Endothelial cell of umbilical vein (primary cell): ENCODE measurements at regions not wholly inside any gene's neighbourhood (a gene's known extent, or its start where the extent isn't known, plus 50 kb on each side); places are given as distances from the start of the nearest gene placed in this dataset.

ENCODE experiments used
- BruUV-seq: library from RNA; stranded (reverse); fragments of 400-500 nt; replicated peaks from 2 replicates; lab custom pipeline; 2021; lab: Mats Ljungman, UMichigan
- CTCF ChIA-PET: fragments of 300-600, 350-600 bp; sonication (Branson Sonifier 250); formaldehyde crosslinking; loops from one replicate; lab custom pipeline; 2021; ENCODE audit warnings: antibody characterized with exemption, inconsistent platforms; lab: Charles Lee
- POLR2A ChIA-PET: fragments of 300-600, 350-600 bp; sonication (Branson Sonifier 250); formaldehyde crosslinking; loops from one replicate; lab custom pipeline; 2021; ENCODE audit warnings: antibody characterized with exemption, inconsistent platforms; lab: Charles Lee
- DNase-seq: peaks from one replicate; pipeline ENCODE4 v3.0.0-alpha.2; 2011; ENCODE audit warnings: low read depth, low spot score
- FAIRE-seq: peaks from 2 replicates; lab custom pipeline; 2011; peaks lifted over from hg19 to GRCh38; lab: Jason Lieb, UNC
- H2AFZ ChIP-seq: 2 replicates; pipeline ENCODE4 v1.6.0; 2012; ENCODE audit warnings: low read depth, low read length, control low read depth, inconsistent platforms
- H3K27ac ChIP-seq: 2 replicates; pipeline ENCODE4 v1.5.1; 2011; ENCODE audit warnings: low read depth, mild to moderate bottlenecking, control low read depth, low read length, moderate library complexity; ENCODE audit not compliant: insufficient read depth
- H3K27me3 ChIP-seq, 2 experiments: 2 replicates each; pipeline versions ENCODE4 v1.6.0 to v1.6.1; 2011; ENCODE audit warnings: low read length in 2 of 2, mixed read lengths in 1 of 2; ENCODE audit not compliant: control insufficient read depth in 2 of 2, insufficient read depth in 2 of 2
- H3K36me3 ChIP-seq, 2 experiments: 2 replicates in 1 of 2; 3 replicates in 1 of 2; pipeline ENCODE4 v1.5.1; 2011; ENCODE audit warnings: low read length in 2 of 2, mild to moderate bottlenecking in 1 of 2, moderate library complexity in 1 of 2; ENCODE audit not compliant: control insufficient read depth in 2 of 2, insufficient read depth in 2 of 2; ENCODE audit errors: extremely low read depth in 1 of 2
- H3K4me1 ChIP-seq: 3 replicates; pipeline ENCODE4 v1.5.1; 2011; ENCODE audit warnings: mild to moderate bottlenecking, low read length; ENCODE audit not compliant: control insufficient read depth, insufficient read depth; ENCODE audit errors: extremely low read depth
- H3K4me2 ChIP-seq: 2 replicates; pipeline ENCODE4 v1.6.1; 2011; ENCODE audit warnings: low read length, control low read depth, mixed read lengths; ENCODE audit not compliant: insufficient read depth
- H3K4me3 ChIP-seq, 3 experiments: fragments of 200-600 bp in 1 of 3; sonication (generic), shearing (Covaris generic) in 1 of 3; replicated peaks in 1 of 3; 2 replicates each; pipeline ENCODE4 v1.5.1; 2011 to 2016; ENCODE audit warnings: control low read depth in 3 of 3, low read length in 3 of 3, mild to moderate bottlenecking in 2 of 3, inconsistent platforms in 1 of 3, low read depth in 1 of 3, moderate library complexity in 1 of 3; ENCODE audit not compliant: insufficient read depth in 1 of 3
- H3K79me2 ChIP-seq: 2 replicates; pipeline ENCODE4 v1.6.0; 2012; ENCODE audit warnings: low read length, inconsistent platforms; ENCODE audit not compliant: control insufficient read depth, insufficient read depth
- H3K9ac ChIP-seq: replicated peaks from 2 replicates; pipeline ENCODE3; 2011; ENCODE audit warnings: low read length, control low read depth; ENCODE audit not compliant: insufficient read depth; ENCODE audit errors: extremely low read depth
- H3K9me1 ChIP-seq: replicated peaks from 3 replicates; pipeline ENCODE4 v1.6.0; 2011; ENCODE audit warnings: mild to moderate bottlenecking, low read length; ENCODE audit not compliant: control insufficient read depth, insufficient read depth; ENCODE audit errors: extremely low read depth
- H3K9me3 ChIP-seq: replicated peaks from 2 replicates; pipeline ENCODE4 v1.5.1; 2012; ENCODE audit warnings: low read length, inconsistent platforms; ENCODE audit not compliant: control insufficient read depth, insufficient read depth
- H4K20me1 ChIP-seq: replicated peaks from 2 replicates; pipeline ENCODE3; 2011; ENCODE audit warnings: mild to moderate bottlenecking, low read length; ENCODE audit not compliant: control insufficient read depth, insufficient read depth; ENCODE audit errors: extremely low read depth
- EZH2 ChIP-seq: IDR thresholded peaks from 2 replicates; pipeline ENCODE4 v1.6.1; 2012; ENCODE audit warnings: borderline replicate concordance, low read depth, mild to moderate bottlenecking, moderate library complexity, low read length, inconsistent platforms; ENCODE audit not compliant: severe bottlenecking
- FOS ChIP-seq: IDR thresholded peaks from 2 replicates; pipeline ENCODE4 v1.6.1; 2011; ENCODE audit warnings: mild to moderate bottlenecking, low read length, moderate library complexity, borderline replicate concordance; ENCODE audit not compliant: insufficient read depth
- JUN ChIP-seq: IDR thresholded peaks from 2 replicates; pipeline ENCODE4 v1.6.1; 2011; ENCODE audit warnings: borderline replicate concordance, low read depth; ENCODE audit not compliant: insufficient read length, insufficient read depth
- MYC ChIP-seq: IDR thresholded peaks from one replicate; pipeline ENCODE4 v1.6.1; 2011; ENCODE audit warnings: mild to moderate bottlenecking, low read depth, low read length
- POLR2AphosphoS5 ChIP-seq: IDR thresholded peaks from 2 replicates; pipeline ENCODE4 v1.6.1; 2012; ENCODE audit warnings: low read depth, mild to moderate bottlenecking, control low read depth, low read length, moderate library complexity; ENCODE audit not compliant: insufficient read depth
- dilution Hi-C: fragments of 300-500 bp; cut with MboI; formaldehyde crosslinking; loops from one replicate; pipeline ENCODE4 v1.15.0; 2019; ENCODE audit warnings: low sequenced_read_pairs; ENCODE audit not compliant: extremely low pct_ligation_motif_present
- intact Hi-C: fragments of 100-400 bp; cut with micrococcal nuclease; formaldehyde crosslinking; loops from one replicate; pipeline ENCODE4 v1.10.0; 2022
- TF ChIP-seq, protein P1 (sequence below): IDR thresholded peaks from 2 replicates; pipeline ENCODE4 v1.6.1; 2011; ENCODE audit not compliant: insufficient read depth, insufficient read length
- TF ChIP-seq, protein P2 (sequence below), 2 donors: IDR thresholded peaks; 1 replicate in 1 of 2; 2 replicates in 1 of 2; pipeline ENCODE4 v1.5.1; 2011; ENCODE audit warnings: low read length in 2 of 2, mild to moderate bottlenecking in 2 of 2, moderate library complexity in 2 of 2, control low read depth in 1 of 2, inconsistent platforms in 1 of 2, low read depth in 1 of 2; ENCODE audit not compliant: insufficient read depth in 1 of 2; ENCODE audit errors: extremely low read depth in 1 of 2

- intact Hi-C loops (no loop called here), dilution Hi-C loops (no loop called here)
- no peaks in the 10 kb centered on the region for H3K36me3 ChIP-seq
- H3K27me3 ChIP-seq, result no peaks in the 10 kb centered on the region
- H3K4me2 ChIP-seq, result no peak overlapping the region
- no peak for DNase-seq
- no TSS peak for BruUV-seq
- no peaks in the 10 kb centered on the region for H3K4me1 ChIP-seq
- CTCF ChIA-PET, result no interaction called here
- no peak overlapping the region for H3K4me3 ChIP-seq
- no peaks in the 10 kb centered on the region for H3K9me1 ChIP-seq
- no peaks in the 10 kb centered on the region for H3K79me2 ChIP-seq
- POLR2A ChIA-PET, result no interaction called here
- H2AFZ ChIP-seq, result no peak overlapping the region
- no peak overlapping the region for H3K27ac ChIP-seq
- FAIRE-seq, result no peak
- TF ChIP-seq, protein P1, sequence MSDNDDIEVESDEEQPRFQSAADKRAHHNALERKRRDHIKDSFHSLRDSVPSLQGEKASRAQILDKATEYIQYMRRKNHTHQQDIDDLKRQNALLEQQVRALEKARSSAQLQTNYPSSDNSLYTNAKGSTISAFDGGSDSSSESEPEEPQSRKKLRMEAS, result no peak
- TF ChIP-seq EZH2, result no peak
- TF ChIP-seq MYC, result no peak
- no peak for TF ChIP-seq POLR2AphosphoS5
- TF ChIP-seq, protein P2, sequence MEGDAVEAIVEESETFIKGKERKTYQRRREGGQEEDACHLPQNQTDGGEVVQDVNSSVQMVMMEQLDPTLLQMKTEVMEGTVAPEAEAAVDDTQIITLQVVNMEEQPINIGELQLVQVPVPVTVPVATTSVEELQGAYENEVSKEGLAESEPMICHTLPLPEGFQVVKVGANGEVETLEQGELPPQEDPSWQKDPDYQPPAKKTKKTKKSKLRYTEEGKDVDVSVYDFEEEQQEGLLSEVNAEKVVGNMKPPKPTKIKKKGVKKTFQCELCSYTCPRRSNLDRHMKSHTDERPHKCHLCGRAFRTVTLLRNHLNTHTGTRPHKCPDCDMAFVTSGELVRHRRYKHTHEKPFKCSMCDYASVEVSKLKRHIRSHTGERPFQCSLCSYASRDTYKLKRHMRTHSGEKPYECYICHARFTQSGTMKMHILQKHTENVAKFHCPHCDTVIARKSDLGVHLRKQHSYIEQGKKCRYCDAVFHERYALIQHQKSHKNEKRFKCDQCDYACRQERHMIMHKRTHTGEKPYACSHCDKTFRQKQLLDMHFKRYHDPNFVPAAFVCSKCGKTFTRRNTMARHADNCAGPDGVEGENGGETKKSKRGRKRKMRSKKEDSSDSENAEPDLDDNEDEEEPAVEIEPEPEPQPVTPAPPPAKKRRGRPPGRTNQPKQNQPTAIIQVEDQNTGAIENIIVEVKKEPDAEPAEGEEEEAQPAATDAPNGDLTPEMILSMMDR (IDR thresholded peaks at IDR 0.05; ENCODE audit: extremely low read depth in 1 of 2, insufficient read depth in 1 of 2, low read depth in 1 of 2, low read length in 2 of 2), result no peak
- no peak for TF ChIP-seq FOS
- no peak for TF ChIP-seq JUN
- no peaks in the 10 kb centered on the region for H3K9me3 ChIP-seq
- no peak overlapping the region for H3K9ac ChIP-seq
- H4K20me1 ChIP-seq, result no peaks in the 10 kb centered on the region
These were observed 254.1 kb upstream of the ZNF717 start for GRCh38 chr3:76039431-76039830.
